Natural killer cell (primary cell): ENCODE measurements at regions not wholly inside any gene's neighbourhood (a gene's known extent, or its start where the extent isn't known, plus 50 kb on each side); places are given as distances from the start of the nearest gene placed in this dataset.

Source experiments
- ATAC-seq, 3 donors: fragments of 150-1000 bp in 2 of 3; fragments of 200-7000 bp in 1 of 3; cut with Tn5 transposase; 1 replicate in 1 of 3; 2 replicates in 2 of 3; pipeline ENCODE4 v1.10.0; 2021; ENCODE audit warnings: mild to moderate bottlenecking in 2 of 3, moderate library complexity in 2 of 3
- DNase-seq, 2 donors: peaks; one replicate each; pipeline versions ENCODE4 v3.0.0 to v3.0.0-alpha.2; 2013 to 2021; ENCODE audit warnings: mixed read lengths in 1 of 2
- H3K27ac ChIP-seq: one replicate; pipeline ENCODE4 v1.5.1; 2013; ENCODE audit warnings: mild to moderate bottlenecking, low read length
- H3K27me3 ChIP-seq: one replicate; pipeline ENCODE4 v1.6.1; 2013; ENCODE audit warnings: low read length; ENCODE audit not compliant: control insufficient read depth, insufficient read depth
- H3K36me3 ChIP-seq: one replicate; pipeline ENCODE4 v1.6.1; 2013; ENCODE audit warnings: low read length; ENCODE audit not compliant: control insufficient read depth, insufficient read depth
- H3K4me1 ChIP-seq: one replicate; pipeline ENCODE4 v1.6.1; 2013; ENCODE audit warnings: low read length; ENCODE audit not compliant: control insufficient read depth, insufficient read depth
- H3K4me3 ChIP-seq: one replicate; pipeline ENCODE4 v1.5.1; 2013; ENCODE audit warnings: low read length
- H3K9me3 ChIP-seq: one replicate; pipeline ENCODE4 v1.6.1; 2013; ENCODE audit warnings: low read length; ENCODE audit not compliant: control insufficient read depth, insufficient read depth
- H3K27ac Mint-ChIP-seq, 2 donors: one replicate each; pipeline ENCODE4 v1.8.0; 2022; ENCODE audit warnings: mild to moderate bottlenecking in 2 of 2, mixed read lengths in 2 of 2, moderate library complexity in 1 of 2
- H3K27me3 Mint-ChIP-seq, 2 donors: one replicate each; pipeline ENCODE4 v1.8.0; 2022; ENCODE audit warnings: low read depth in 2 of 2, mixed read lengths in 2 of 2
- H3K36me3 Mint-ChIP-seq: one replicate; pipeline ENCODE4 v1.8.0; 2022; ENCODE audit warnings: mixed read lengths
- H3K4me1 Mint-ChIP-seq, 2 donors: one replicate each; pipeline ENCODE4 v1.8.0; 2022; ENCODE audit warnings: mixed read lengths in 2 of 2
- H3K4me3 Mint-ChIP-seq: one replicate; pipeline ENCODE4 v1.8.0; 2022; ENCODE audit warnings: mild to moderate bottlenecking, moderate library complexity, mixed read lengths
- H3K9me3 Mint-ChIP-seq, 2 donors: one replicate each; pipeline ENCODE4 v1.8.0; 2022; ENCODE audit warnings: mixed read lengths in 2 of 2
- CTCF ChIP-seq: fragments of 200-600 bp; IDR thresholded peaks from one replicate; pipeline ENCODE4 v1.8.0; 2022; ENCODE audit warnings: antibody characterized with exemption
- WGBS: methylation state at CpG from one replicate; pipeline ENCODE4 v1.1.7; 2013; ENCODE audit warnings: missing lambda C conversion rate; ENCODE audit not compliant: insufficient coverage; 5-methylcytosine and 5-hydroxymethylcytosine counted together
- intact Hi-C: fragments of 100-400 bp; cut with micrococcal nuclease; formaldehyde crosslinking; loops from one replicate; pipeline ENCODE4 v1.14.2; 2022

- no peaks in the 10 kb centered on the region for H3K4me1 ChIP-seq
- no peaks in the 10 kb centered on the region for H3K36me3 ChIP-seq
- H3K36me3 Mint-ChIP-seq, result no peaks in the 10 kb centered on the region
- peaks cover 3% of the 10 kb centered on the region for H3K9me3 ChIP-seq
- no peak overlapping the region for H3K27ac ChIP-seq
- intact Hi-C loops, result no loop called here
- H3K4me1 Mint-ChIP-seq, result no peaks in the 10 kb centered on the region
- DNase-seq (no peak), ATAC-seq (no peak)
- 91% methylated on average over 1 of the region's 1 CpG for WGBS
- no peak overlapping the region for H3K4me3 ChIP-seq
- no peaks in the 10 kb centered on the region for H3K27me3 ChIP-seq
- peaks cover 8 to 19% of the 10 kb centered on the region in 2 donors for H3K9me3 Mint-ChIP-seq
- no peak overlapping the region for H3K27ac Mint-ChIP-seq
- no peak overlapping the region for H3K4me3 Mint-ChIP-seq
- no peaks in the 10 kb centered on the region for H3K27me3 Mint-ChIP-seq
- TF ChIP-seq CTCF, result no peak
These were observed 297.0 kb upstream of the TAS2R1 start for GRCh38 chr5:9927106-9927505.

GRCh38 chr5:9924614-9925013 lies 294.5 kb upstream of the TAS2R1 start:
- no peak overlapping the region for H3K4me3 ChIP-seq
- TF ChIP-seq CTCF, result no peak
- peaks cover 3% of the 10 kb centered on the region for H3K9me3 ChIP-seq
- Mint-ChIP-seq H3K9me3 (peaks cover 4 to 17% of the 10 kb centered on the region in 2 donors), H3K27ac (no peak overlapping the region), H3K27me3 (no peaks in the 10 kb centered on the region), H3K4me1 (no peaks in the 10 kb centered on the region), H3K36me3 (no peaks in the 10 kb centered on the region), H3K4me3 (no peak overlapping the region)
- DNase-seq (no peak), ATAC-seq (no peak)
- intact Hi-C loops, result no loop called here
- H3K36me3 ChIP-seq, result no peaks in the 10 kb centered on the region
- 44% methylated on average over 2 of the region's 2 CpGs for WGBS
- H3K27ac ChIP-seq, result no peak overlapping the region
- H3K27me3 ChIP-seq, result no peaks in the 10 kb centered on the region
- no peaks in the 10 kb centered on the region for H3K4me1 ChIP-seq

DNA sequence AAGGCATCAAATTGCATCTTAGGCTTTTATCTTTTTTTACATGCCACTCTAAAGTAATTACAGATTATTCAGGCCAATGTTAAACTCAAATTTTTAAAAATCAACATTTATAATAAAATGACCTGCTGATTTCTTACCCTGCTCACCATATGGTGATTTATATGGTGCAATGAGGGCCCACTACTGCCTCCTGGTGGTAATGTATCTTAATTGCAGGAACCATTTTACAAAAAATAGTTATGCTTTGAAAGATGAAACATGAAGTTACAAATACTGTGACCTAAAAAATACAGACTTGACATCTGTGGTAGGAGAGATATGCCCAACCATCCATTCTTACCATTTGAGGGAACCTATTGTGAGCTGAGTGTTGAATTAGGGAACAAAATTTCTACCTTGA lies 292.6 kb upstream of the TAS2R1 start:
- H3K36me3 ChIP-seq, result no peaks in the 10 kb centered on the region
- H3K27ac ChIP-seq, result no peak overlapping the region
- peak; percentile 21 for TF ChIP-seq CTCF
- no peak overlapping the region for H3K27ac Mint-ChIP-seq
- peaks cover 3% of the 10 kb centered on the region for H3K9me3 ChIP-seq
- ATAC-seq (no peak), DNase-seq (no peak)
- no peaks in the 10 kb centered on the region for H3K27me3 ChIP-seq
- peaks cover 4 to 17% of the 10 kb centered on the region in 2 donors for H3K9me3 Mint-ChIP-seq
- H3K4me1 ChIP-seq, result no peaks in the 10 kb centered on the region
- H3K4me3 Mint-ChIP-seq, result no peak overlapping the region
- no peaks in the 10 kb centered on the region for H3K4me1 Mint-ChIP-seq
- no peaks in the 10 kb centered on the region for H3K27me3 Mint-ChIP-seq
- no peak overlapping the region for H3K4me3 ChIP-seq
- intact Hi-C loops, result no loop called here
- no peaks in the 10 kb centered on the region for H3K36me3 Mint-ChIP-seq

GRCh38 chr5:9920697-9921096 lies 290.5 kb upstream of the TAS2R1 start:
- H3K4me3 Mint-ChIP-seq, result no peak overlapping the region
- no peak overlapping the region for H3K27ac Mint-ChIP-seq
- DNase-seq, result no peak
- H3K9me3 Mint-ChIP-seq, result peaks cover 8 to 17% of the 10 kb centered on the region in 2 donors
- no peak for TF ChIP-seq CTCF
- H3K36me3 Mint-ChIP-seq, result no peaks in the 10 kb centered on the region
- H3K4me1 Mint-ChIP-seq, result no peaks in the 10 kb centered on the region
- H3K36me3 ChIP-seq, result no peaks in the 10 kb centered on the region
- 93% methylated on average over 8 of the region's 8 CpGs for WGBS
- no peak overlapping the region for H3K27ac ChIP-seq
- no peaks in the 10 kb centered on the region for H3K4me1 ChIP-seq
- intact Hi-C loops, result no loop called here
- H3K27me3 ChIP-seq, result no peaks in the 10 kb centered on the region
- H3K27me3 Mint-ChIP-seq, result no peaks in the 10 kb centered on the region
- no peak for ATAC-seq
- H3K9me3 ChIP-seq, result peaks cover 3% of the 10 kb centered on the region
- no peak overlapping the region for H3K4me3 ChIP-seq
